H9 (cell line): ENCODE measurements at regions not wholly inside any gene's neighbourhood (a gene's known extent, or its start where the extent isn't known, plus 50 kb on each side); places are given as distances from the start of the nearest gene placed in this dataset.

ENCODE experiments used
- DNase-seq: peaks from one replicate; pipeline ENCODE4 v3.0.0-alpha.2; 2017
- H2AFZ ChIP-seq: one replicate; pipeline ENCODE4 v1.6.1; 2013; ENCODE audit warnings: mild to moderate bottlenecking, low read length, control low read depth, moderate library complexity
- H2AK5ac ChIP-seq: 2 replicates; pipeline ENCODE4 v1.6.1; 2013; ENCODE audit warnings: low read length, control low read depth, mixed read lengths; ENCODE audit not compliant: insufficient read length
- H2BK120ac ChIP-seq: one replicate; pipeline ENCODE4 v1.6.1; 2013; ENCODE audit warnings: low read depth, mild to moderate bottlenecking, low read length, control low read depth, inconsistent platforms; ENCODE audit not compliant: poor library complexity, severe bottlenecking
- H2BK12ac ChIP-seq: 2 replicates; pipeline ENCODE4 v1.6.1; 2013; ENCODE audit warnings: low read length, control low read depth, mixed read lengths, low read depth; ENCODE audit not compliant: insufficient read length
- H2BK15ac ChIP-seq: 2 replicates; pipeline ENCODE4 v1.6.1; 2013; ENCODE audit warnings: low read depth, low read length, control low read depth
- H2BK20ac ChIP-seq: one replicate; pipeline ENCODE4 v1.6.1; 2013; ENCODE audit warnings: low read depth, mild to moderate bottlenecking, low read length, control low read depth, inconsistent platforms; ENCODE audit not compliant: poor library complexity, severe bottlenecking
- H2BK5ac ChIP-seq: 2 replicates; pipeline ENCODE4 v1.6.1; 2013; ENCODE audit warnings: low read length, control low read depth, mixed read lengths; ENCODE audit not compliant: insufficient read length
- H3K14ac ChIP-seq: 2 replicates; pipeline ENCODE4 v1.6.1; 2013; ENCODE audit warnings: low read length, control low read depth; ENCODE audit not compliant: insufficient read depth
- H3K18ac ChIP-seq: 2 replicates; pipeline ENCODE4 v1.6.1; 2013; ENCODE audit warnings: low read depth, mild to moderate bottlenecking, mixed read lengths, low read length, control low read depth; ENCODE audit not compliant: insufficient read length
- H3K23ac ChIP-seq: 2 replicates; pipeline ENCODE4 v1.6.1; 2013; ENCODE audit warnings: low read length, control low read depth, mixed read lengths, low read depth; ENCODE audit not compliant: insufficient read length
- H3K23me2 ChIP-seq: 2 replicates; pipeline ENCODE4 v1.6.1; 2013; ENCODE audit warnings: low read depth, mild to moderate bottlenecking, mixed read lengths, low read length, control low read depth; ENCODE audit not compliant: insufficient read length, poor library complexity, severe bottlenecking
- H3K27ac ChIP-seq: 2 replicates; pipeline ENCODE4 v1.5.1; 2013; ENCODE audit warnings: low read length, control low read depth, mixed read lengths, low read depth; ENCODE audit not compliant: insufficient read length
- H3K27me3 ChIP-seq: 2 replicates; pipeline ENCODE4 v1.6.1; 2013; ENCODE audit warnings: low read length, control low read depth, inconsistent platforms; ENCODE audit not compliant: insufficient read depth
- H3K4ac ChIP-seq: 2 replicates; pipeline ENCODE4 v1.6.1; 2013; ENCODE audit warnings: low read depth, mild to moderate bottlenecking, control low read depth, inconsistent platforms, low read length, moderate library complexity
- H3K4me1 ChIP-seq: 2 replicates; pipeline ENCODE4 v1.6.1; 2013; ENCODE audit warnings: low read length, control low read depth, inconsistent platforms; ENCODE audit not compliant: insufficient read depth
- H3K4me2 ChIP-seq: 2 replicates; pipeline ENCODE4 v1.6.1; 2013; ENCODE audit warnings: low read length, control low read depth, mixed read lengths; ENCODE audit not compliant: insufficient read length, insufficient read depth
- H3K56ac ChIP-seq: 2 replicates; pipeline ENCODE4 v1.6.1; 2013; ENCODE audit warnings: low read depth, mild to moderate bottlenecking, mixed read lengths, low read length, control low read depth; ENCODE audit not compliant: insufficient read length
- H3K79me1 ChIP-seq: 2 replicates; pipeline ENCODE4 v1.6.1; 2013; ENCODE audit warnings: low read depth, mild to moderate bottlenecking, moderate library complexity, low read length, control low read depth, inconsistent platforms; ENCODE audit not compliant: insufficient read depth, poor library complexity, severe bottlenecking
- H3K79me2 ChIP-seq: 2 replicates; pipeline ENCODE4 v1.6.1; 2013; ENCODE audit warnings: low read length, control low read depth, inconsistent platforms; ENCODE audit not compliant: insufficient read depth
- H3K9ac ChIP-seq: 2 replicates; pipeline ENCODE4 v1.6.1; 2013; ENCODE audit warnings: low read length, control low read depth, mixed read lengths; ENCODE audit not compliant: insufficient read length; ENCODE audit errors: extremely low read depth
- H3K9me3 ChIP-seq: one replicate; pipeline ENCODE4 v1.6.1; 2013; ENCODE audit warnings: low read depth, low read length, inconsistent platforms; ENCODE audit not compliant: control insufficient read depth
- H3T11ph ChIP-seq: one replicate; pipeline ENCODE4 v1.6.1; 2013; ENCODE audit warnings: mild to moderate bottlenecking, low read length, control low read depth, inconsistent platforms
- H4K20me1 ChIP-seq: one replicate; pipeline ENCODE4 v1.6.1; 2013; ENCODE audit not compliant: control insufficient read depth, insufficient read length, insufficient read depth
- H4K5ac ChIP-seq: 2 replicates; pipeline ENCODE4 v1.6.1; 2013; ENCODE audit warnings: low read depth, mild to moderate bottlenecking, mixed read lengths, low read length, control low read depth; ENCODE audit not compliant: insufficient read length
- H4K8ac ChIP-seq: replicated peaks from 2 replicates; pipeline ENCODE4 v1.6.1; 2013; ENCODE audit warnings: low read length, control low read depth, mixed read lengths, low read depth; ENCODE audit not compliant: insufficient read length
- H4K91ac ChIP-seq: 2 replicates; pipeline ENCODE4 v1.6.1; 2013; ENCODE audit warnings: low read depth, mild to moderate bottlenecking, moderate library complexity, mixed read lengths, low read length, control low read depth; ENCODE audit not compliant: insufficient read length
- H3K27ac Mint-ChIP-seq, 3 experiments: 2 replicates in 2 of 3; 3 replicates in 1 of 3; pipeline ENCODE4 v1.8.0; 2020 to 2021; ENCODE audit warnings: mixed read lengths in 3 of 3, mild to moderate bottlenecking in 1 of 3, moderate library complexity in 1 of 3
- H3K27me3 Mint-ChIP-seq: 2 replicates; pipeline ENCODE4 v1.8.0; 2021; ENCODE audit warnings: low read depth, mild to moderate bottlenecking, moderate library complexity, mixed read lengths
- H3K36me3 Mint-ChIP-seq, 3 experiments: 2 replicates in 2 of 3; 3 replicates in 1 of 3; pipeline ENCODE4 v1.8.0; 2020 to 2021; ENCODE audit warnings: low read depth in 3 of 3, mixed read lengths in 3 of 3; ENCODE audit not compliant: insufficient read depth in 1 of 3
- H3K4me1 Mint-ChIP-seq, 2 experiments: 2 replicates each; pipeline ENCODE4 v1.8.0; 2020; ENCODE audit warnings: mixed read lengths in 2 of 2
- H3K4me3 Mint-ChIP-seq, 2 experiments: 2 replicates in 1 of 2; 3 replicates in 1 of 2; pipeline ENCODE4 v1.8.0; 2020 to 2021; ENCODE audit warnings: mild to moderate bottlenecking in 2 of 2, mixed read lengths in 2 of 2, moderate library complexity in 1 of 2
- H3K9me3 Mint-ChIP-seq, 2 experiments: 2 replicates in 1 of 2; 3 replicates in 1 of 2; pipeline ENCODE4 v1.8.0; 2020; ENCODE audit warnings: mild to moderate bottlenecking in 2 of 2, mixed read lengths in 2 of 2, moderate library complexity in 1 of 2
- CTCF ChIP-seq: fragments of 200-600 bp; sonication (generic); conservative IDR thresholded peaks from 3 replicates; pipeline ENCODE4 v1.8.0; 2021; ENCODE audit warnings: antibody characterized with exemption, mild to moderate bottlenecking
- WGBS: extraction: QIAGEN DNeasy Blood & Tissue Kit; methylation state at CpG from one replicate; pipeline ENCODE4 v1.1.7; 2013; ENCODE audit warnings: missing lambda C conversion rate, low lambda C conversion rate, mixed read lengths; ENCODE audit not compliant: insufficient read length; ENCODE audit errors: extremely low coverage; 5-methylcytosine and 5-hydroxymethylcytosine counted together

GRCh38 chr9:87781331-87781730 lies 55.4 kb downstream of the CTSL start:
- TF ChIP-seq CTCF: no peak
- Histone ChIP-seq H2BK5ac (no peak overlapping the region), H4K91ac (no peak overlapping the region), H4K5ac (no peak overlapping the region), H3K4me2 (no peak overlapping the region), H3K9me3 (peaks cover 6% of the 10 kb centered on the region), H3K56ac (no peak overlapping the region), H3K79me1 (no peaks in the 10 kb centered on the region), H3K27me3 (no peaks in the 10 kb centered on the region), H2AK5ac (no peak overlapping the region), H3K18ac (no peak overlapping the region), H3K23ac (no peak overlapping the region), H2BK120ac (no peak overlapping the region), H3K4ac (no peak overlapping the region), H2BK15ac (no peak overlapping the region), H3K4me1 (no peaks in the 10 kb centered on the region), H3K27ac (no peak overlapping the region), H3K23me2 (no peaks in the 10 kb centered on the region), H2BK12ac (no peak overlapping the region), H3K9ac (no peak overlapping the region), H2BK20ac (no peak overlapping the region), H3K14ac (no peak overlapping the region), H3K79me2 (no peaks in the 10 kb centered on the region), H4K20me1 (no peaks in the 10 kb centered on the region), H3T11ph (no peak overlapping the region), H4K8ac (no peak overlapping the region), H2AFZ (no peak overlapping the region)
- Mint-ChIP-seq H3K4me3 (no peak overlapping the region), H3K9me3 (peaks cover 12 to 18% of the 10 kb centered on the region in 2 experiments), H3K4me1 (peaks cover 8 to 10% of the 10 kb centered on the region in 2 experiments; a peak in 2 of 4 replicates), H3K36me3 (peaks cover 3 to 13% (median 11%) of the 10 kb centered on the region in 3 experiments; a peak in 5 of 7 replicates), H3K27me3 (peaks cover 5% of the 10 kb centered on the region; the same call in 1 of the 2 replicates), H3K27ac (no peak overlapping the region)
- DNase-seq: no peak
- no CpG with 5 or more reads among the region's 3 CpGs for WGBS
